ENCODE measurements at regions not wholly inside any gene's neighbourhood (a gene's known extent, or its start where the extent isn't known, plus 50 kb on each side); places are given as distances from the start of the nearest gene placed in this dataset.

- H3K4me1 ChIP-seq (ENCODE audit: control insufficient read depth, insufficient read depth, low read length), result no peaks in the 10 kb centered on the region
- in situ Hi-C loops (cut with HindIII; ENCODE audit: low pct_unique_long_range_greater_than_20kb, low sequenced_read_pairs) (no loop called here), intact Hi-C loops (cut with micrococcal nuclease; ENCODE audit: unreplicated experiment) (no loop called here)
- no peak for ATAC-seq
- no peaks in the 10 kb centered on the region for H3K36me3 ChIP-seq (ENCODE audit: control insufficient read depth, insufficient read depth, low read length)
- H3K4me3 ChIP-seq (ENCODE audit: low read depth in 2 of 2, low read length in 2 of 2), result no peak overlapping the region
- H3K27me3 ChIP-seq (ENCODE audit: control insufficient read depth, insufficient read depth, low read length), result peaks cover 5% of the 10 kb centered on the region; the same call in 1 of the 2 replicates
- H3K9me3 ChIP-seq (ENCODE audit: control insufficient read depth, insufficient read depth, low read depth, low read length), result no peaks in the 10 kb centered on the region
- TF ChIP-seq SIN3A (IDR thresholded peaks at IDR 0.05; ENCODE audit: borderline replicate concordance, insufficient read depth, low read depth, low read length), result no peak
- no peak for TF ChIP-seq TCF7L2 (IDR thresholded peaks at IDR 0.05; ENCODE audit: low read depth, low read length)
- TF ChIP-seq CTCF (IDR thresholded peaks at IDR 0.05), result no peak
- TF ChIP-seq POLR2AphosphoS5 (IDR thresholded peaks at IDR 0.05; ENCODE audit: low read depth, low read length), result no peak
- no peak for TF ChIP-seq REST (IDR thresholded peaks at IDR 0.05; ENCODE audit: insufficient read depth in 1 of 2, low read depth in 2 of 2, low read length in 1 of 2)
- BruUV-seq (replicated peaks), result no TSS peak
- H3K27ac ChIP-seq (ENCODE audit: low read length), result no peak overlapping the region
- CTCF ChIA-PET, result no interaction called here
- POLR2A ChIA-PET, result no interaction called here
- DNase-seq (ENCODE audit: low read depth, low spot score), result no peak
Observed at GRCh38 chr11:92882828-92883611, 86.4 kb upstream of the MTNR1B start.

GRCh38 chr11:92885600-92885999 lies 83.9 kb upstream of the MTNR1B start:
- no TSS peak for BruUV-seq (replicated peaks)
- TF ChIP-seq CTCF (IDR thresholded peaks at IDR 0.05), result no peak
- TF ChIP-seq TCF7L2 (IDR thresholded peaks at IDR 0.05; ENCODE audit: low read depth, low read length), result no peak
- H3K9me3 ChIP-seq (ENCODE audit: control insufficient read depth, insufficient read depth, low read depth, low read length), result no peaks in the 10 kb centered on the region
- no peak overlapping the region for H3K27ac ChIP-seq (ENCODE audit: low read length)
- CTCF ChIA-PET, result no interaction called here
- no peaks in the 10 kb centered on the region for H3K4me1 ChIP-seq (ENCODE audit: control insufficient read depth, insufficient read depth, low read length)
- POLR2A ChIA-PET, result no interaction called here
- DNase-seq (ENCODE audit: low read depth, low spot score), result no peak
- ATAC-seq, result no peak
- 0 out of 2 replicates have a peak, but pooled peaks cover 2% of the 10 kb centered on the region for H3K27me3 ChIP-seq (ENCODE audit: control insufficient read depth, insufficient read depth, low read length)
- intact Hi-C loops (cut with micrococcal nuclease; ENCODE audit: unreplicated experiment) (no loop called here), in situ Hi-C loops (cut with HindIII; ENCODE audit: low pct_unique_long_range_greater_than_20kb, low sequenced_read_pairs) (no loop called here)
- no peak overlapping the region for H3K4me3 ChIP-seq (ENCODE audit: low read depth in 2 of 2, low read length in 2 of 2)
- no peaks in the 10 kb centered on the region for H3K36me3 ChIP-seq (ENCODE audit: control insufficient read depth, insufficient read depth, low read length)

Measured in Panc1 (cell line).